Activated T-cell treated with anti-CD3 and anti-CD28 coated beads, Interleukin-2, amount 50 U/mL, for 4 hours (primary cell): ENCODE measurements at regions not wholly inside any gene's neighbourhood (a gene's known extent, or its start where the extent isn't known, plus 50 kb on each side); places are given as distances from the start of the nearest gene placed in this dataset.

Experiments
- ATAC-seq, 2 donors: fragments of 200-7000 bp; cut with Tn5 transposase; one replicate each; pipeline ENCODE4 v1.10.0; 2021
- DNase-seq: peaks from one replicate; pipeline ENCODE4 v3.0.0-alpha.2; 2020
- H3K27me3 Mint-ChIP-seq: one replicate; pipeline ENCODE4 v1.8.0; 2021; ENCODE audit warnings: low read depth, mixed read lengths
- H3K36me3 Mint-ChIP-seq: one replicate; pipeline ENCODE4 v1.8.0; 2022; ENCODE audit warnings: mixed read lengths; ENCODE audit not compliant: insufficient read depth
- H3K4me1 Mint-ChIP-seq: one replicate; pipeline ENCODE4 v1.8.0; 2021; ENCODE audit warnings: low read depth, mixed read lengths
- H3K4me3 Mint-ChIP-seq: one replicate; pipeline ENCODE4 v1.8.0; 2021; ENCODE audit warnings: mild to moderate bottlenecking, moderate library complexity, mixed read lengths
- H3K9me3 Mint-ChIP-seq: one replicate; pipeline ENCODE4 v1.8.0; 2021; ENCODE audit warnings: mixed read lengths

DNA sequence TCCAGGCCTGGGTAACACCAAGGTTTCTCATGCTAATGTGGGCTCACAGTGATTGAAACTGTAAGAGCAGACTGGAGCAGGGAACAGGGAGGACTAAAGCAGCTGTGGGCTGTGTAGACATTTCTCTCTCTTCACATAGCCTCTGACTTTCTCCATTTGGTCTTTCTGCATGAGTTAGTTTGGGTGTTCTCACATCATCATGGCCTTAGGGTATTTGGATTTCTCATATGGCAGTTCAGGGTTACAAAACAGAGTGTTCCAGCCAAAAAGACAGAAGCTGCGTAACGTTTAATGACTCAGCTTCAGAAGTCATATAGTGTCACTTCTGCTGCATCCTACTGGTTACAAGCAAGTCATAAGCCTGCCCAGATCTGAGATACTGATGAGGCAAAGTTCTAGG lies 52.0 kb upstream of the OSBPL8 start:
- no peak for ATAC-seq
- Mint-ChIP-seq H3K4me3 (no peak overlapping the region), H3K27me3 (peaks cover 4% of the 10 kb centered on the region), H3K9me3 (no peaks in the 10 kb centered on the region), H3K4me1 (no peaks in the 10 kb centered on the region), H3K36me3 (no peaks in the 10 kb centered on the region)
- no peak for DNase-seq

DNA sequence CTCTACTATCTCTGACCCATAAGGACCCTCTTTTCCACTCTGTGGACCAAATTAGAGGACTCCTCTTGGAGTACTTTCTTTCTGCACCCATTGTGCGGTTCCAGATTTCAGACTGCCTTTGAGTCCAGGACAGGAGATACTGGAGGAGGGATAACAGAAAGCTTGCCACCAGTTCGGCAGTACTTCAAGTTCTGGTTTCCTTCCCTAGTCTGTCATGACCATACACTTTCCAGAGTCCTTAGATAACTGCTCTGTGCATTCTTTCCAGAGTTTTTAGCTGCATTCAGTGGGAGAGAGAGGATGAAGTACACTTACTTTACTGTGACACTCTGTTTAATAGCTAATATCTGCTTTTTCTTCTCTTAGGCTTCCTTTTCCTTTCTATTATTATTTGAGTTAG lies 54.8 kb upstream of the OSBPL8 start:
- no peak for DNase-seq

DNA sequence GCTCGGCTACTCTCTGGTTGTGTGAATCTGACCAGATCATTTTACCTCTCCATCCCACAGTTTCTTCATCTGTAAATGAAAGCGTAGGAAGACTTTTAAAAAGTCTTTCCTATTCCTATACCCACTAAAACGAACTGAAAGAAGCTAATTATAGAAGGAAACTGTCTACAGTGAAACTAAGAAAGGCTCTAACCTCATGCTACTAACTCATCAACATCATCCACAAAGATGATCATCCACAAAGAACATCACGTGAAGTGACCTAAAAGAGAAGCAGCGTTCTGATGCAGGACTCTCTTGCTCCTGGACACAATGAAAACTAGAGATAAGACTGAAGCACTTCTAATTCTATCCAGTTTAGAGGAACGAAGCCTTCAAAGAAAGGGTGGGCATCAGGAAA lies 58.5 kb upstream of the OSBPL8 start:
- ATAC-seq (no peak), DNase-seq (no peak)
- H3K27me3 Mint-ChIP-seq, result peaks cover 3% of the 10 kb centered on the region
- no peak overlapping the region for H3K4me3 Mint-ChIP-seq
- H3K36me3 Mint-ChIP-seq, result no peaks in the 10 kb centered on the region
- no peaks in the 10 kb centered on the region for H3K9me3 Mint-ChIP-seq
- H3K4me1 Mint-ChIP-seq, result peaks cover 4% of the 10 kb centered on the region

More for the DNA sequence above, 54.8 kb upstream of the OSBPL8 start:
- no peaks in the 10 kb centered on the region for H3K36me3 Mint-ChIP-seq
- H3K4me3 Mint-ChIP-seq, result no peak overlapping the region
- peaks cover 3% of the 10 kb centered on the region for H3K27me3 Mint-ChIP-seq
- no peak for ATAC-seq
- H3K9me3 Mint-ChIP-seq, result no peaks in the 10 kb centered on the region
- no peaks in the 10 kb centered on the region for H3K4me1 Mint-ChIP-seq

DNA sequence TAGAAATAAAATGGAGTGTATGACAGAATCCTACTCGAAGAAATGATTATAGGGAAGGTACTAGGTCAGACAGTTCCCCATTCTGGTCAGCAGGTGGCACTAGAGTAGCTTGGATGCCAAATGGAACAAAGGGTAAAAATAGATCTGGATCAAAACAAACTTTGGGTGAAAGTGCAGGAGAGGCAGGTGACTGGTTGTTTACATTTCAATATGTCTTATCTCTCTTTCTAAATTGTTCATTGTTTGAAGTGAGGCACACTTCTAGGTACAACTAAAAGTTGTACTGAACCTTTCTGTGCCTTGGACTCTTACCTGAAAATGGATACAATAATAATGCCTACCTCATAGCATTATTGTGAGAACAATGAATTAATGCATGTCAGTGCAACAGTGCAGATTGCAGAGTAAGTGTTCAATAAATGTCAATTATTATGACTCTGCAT lies 62.0 kb upstream of the OSBPL8 start:
- Mint-ChIP-seq H3K4me1 (peaks cover 4% of the 10 kb centered on the region), H3K36me3 (no peaks in the 10 kb centered on the region), H3K4me3 (no peak overlapping the region), H3K9me3 (no peaks in the 10 kb centered on the region), H3K27me3 (no peaks in the 10 kb centered on the region)
- peak; percentile 64 for DNase-seq
- peak; percentile 72 to 80 for ATAC-seq

DNA sequence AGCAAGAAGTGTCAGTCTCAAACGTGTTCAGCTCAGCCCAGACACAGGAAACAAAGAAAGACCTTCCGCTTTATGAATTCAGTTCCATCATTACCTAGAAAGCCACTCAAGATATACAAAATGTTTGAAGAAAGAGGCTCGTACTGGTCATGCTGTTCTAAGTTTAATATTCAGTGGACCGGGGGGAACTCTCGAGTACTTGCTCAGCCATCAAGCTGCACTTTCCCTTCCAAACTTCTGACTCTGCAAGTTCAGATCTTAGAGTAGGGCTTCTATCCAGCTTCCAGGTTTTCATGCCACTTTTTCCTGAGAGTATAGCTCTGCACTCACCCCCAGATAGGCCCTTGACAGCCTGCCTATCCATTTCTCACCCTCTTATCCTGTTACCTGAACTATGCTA lies 62.8 kb upstream of the OSBPL8 start:
- DNase-seq, result no peak
- H3K36me3 Mint-ChIP-seq, result no peaks in the 10 kb centered on the region
- no peaks in the 10 kb centered on the region for H3K9me3 Mint-ChIP-seq
- no peak for ATAC-seq
- no peak overlapping the region for H3K4me3 Mint-ChIP-seq
- H3K27me3 Mint-ChIP-seq, result no peaks in the 10 kb centered on the region
- H3K4me1 Mint-ChIP-seq, result peaks cover 4% of the 10 kb centered on the region

DNA sequence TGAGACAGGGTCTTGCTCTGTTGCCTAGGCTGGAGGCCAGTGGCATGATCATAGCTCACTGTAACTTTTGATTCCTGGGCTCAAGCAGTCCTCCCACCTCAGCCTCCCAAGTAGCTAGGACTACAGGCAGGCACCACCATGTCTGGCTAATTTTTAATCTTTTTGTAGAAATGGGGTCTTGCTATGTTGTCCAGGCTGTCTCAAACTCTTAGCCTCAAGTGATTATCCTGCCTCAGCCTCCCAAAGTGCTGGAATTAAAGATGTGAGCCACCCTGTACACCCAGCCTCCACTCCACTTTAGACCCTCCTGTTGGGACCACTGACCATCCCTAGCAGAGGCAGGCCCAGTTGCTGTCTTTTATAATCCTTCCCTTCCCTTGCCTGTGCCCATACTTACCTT lies 63.3 kb upstream of the OSBPL8 start:
- no peak for DNase-seq
- Mint-ChIP-seq H3K36me3 (no peaks in the 10 kb centered on the region), H3K4me3 (no peak overlapping the region), H3K9me3 (no peaks in the 10 kb centered on the region), H3K4me1 (peaks cover 4% of the 10 kb centered on the region), H3K27me3 (no peaks in the 10 kb centered on the region)
- ATAC-seq, result no peak

DNA sequence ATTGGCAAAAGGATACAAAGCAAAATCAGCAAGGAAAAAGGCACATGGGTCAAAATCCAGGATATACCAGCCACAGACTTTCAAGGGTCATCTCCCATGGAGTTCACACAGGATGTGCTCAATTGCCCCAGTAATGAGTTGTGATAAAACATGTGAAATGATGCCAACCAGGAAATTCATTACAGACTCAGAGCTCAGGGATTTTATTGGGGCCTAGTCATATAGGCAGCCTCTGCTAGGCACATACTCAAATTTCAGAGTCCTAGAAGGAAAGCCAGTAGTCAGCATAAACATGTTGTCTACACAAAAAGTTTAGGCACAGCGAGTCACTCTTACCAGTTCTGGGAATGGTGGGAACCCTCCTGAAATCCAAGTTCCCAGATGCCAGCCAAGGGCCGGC lies 64.4 kb upstream of the OSBPL8 start:
- H3K27me3 Mint-ChIP-seq, result no peaks in the 10 kb centered on the region
- no peaks in the 10 kb centered on the region for H3K9me3 Mint-ChIP-seq
- H3K4me1 Mint-ChIP-seq, result peaks cover 4% of the 10 kb centered on the region
- no peak overlapping the region for H3K4me3 Mint-ChIP-seq
- no peaks in the 10 kb centered on the region for H3K36me3 Mint-ChIP-seq
- ATAC-seq (no peak), DNase-seq (no peak)

DNA sequence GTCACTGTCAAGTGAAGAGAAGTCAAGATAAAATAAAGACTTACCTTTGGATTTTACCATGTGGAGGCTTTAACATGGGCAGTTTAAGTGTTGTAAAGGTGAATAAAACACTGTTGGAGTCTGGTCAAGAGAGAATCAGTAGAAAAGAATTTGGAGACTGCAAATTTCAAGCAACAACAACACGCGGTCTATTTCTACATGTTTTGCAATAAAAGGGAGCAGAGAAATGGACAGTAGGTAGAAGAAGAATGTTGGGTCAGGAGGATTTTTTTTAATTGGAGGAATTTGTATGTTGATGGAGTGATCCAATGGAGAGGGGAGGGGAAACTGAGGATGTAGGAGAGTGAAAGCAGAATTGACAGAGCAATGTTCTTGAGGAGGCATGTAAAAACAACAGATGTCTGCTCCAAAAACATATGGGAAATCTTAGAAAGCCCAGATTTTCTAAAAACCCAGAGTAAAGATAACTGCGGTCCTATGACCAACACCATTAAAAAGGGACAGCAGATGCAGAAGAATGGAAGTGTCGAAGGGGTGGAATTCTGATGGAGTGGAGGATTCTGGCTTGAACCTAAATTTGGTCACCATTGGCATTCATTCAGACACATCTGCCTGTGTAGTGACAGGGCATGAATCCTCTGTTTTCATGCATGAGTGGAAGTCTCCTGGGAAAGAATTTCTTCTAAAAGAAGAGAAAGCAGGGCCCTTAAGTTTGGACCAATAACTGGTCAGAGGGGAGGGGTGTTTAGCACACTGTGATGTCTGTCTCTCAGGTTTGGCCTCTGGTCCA lies 68.0 kb upstream of the OSBPL8 start:
- no peaks in the 10 kb centered on the region for H3K36me3 Mint-ChIP-seq
- ATAC-seq, result no peak

DNA sequence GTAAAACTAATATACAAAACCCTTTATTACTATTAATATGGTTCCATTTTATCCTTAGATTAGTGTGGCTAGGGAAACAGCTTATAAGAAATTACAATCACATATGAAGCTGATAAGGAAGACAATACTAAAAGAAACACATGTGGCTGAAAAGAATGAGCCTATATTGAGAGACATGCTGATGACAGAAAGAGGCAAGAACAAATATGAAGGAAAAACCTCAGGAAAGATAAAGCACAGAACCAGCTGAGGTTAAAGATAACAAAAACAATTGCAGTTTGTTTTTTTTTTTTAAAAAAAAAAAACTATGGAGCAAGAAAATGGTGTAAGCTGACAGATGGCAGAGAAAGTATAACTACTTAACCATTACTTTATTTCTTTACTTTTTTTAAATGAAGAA lies 69.2 kb upstream of the OSBPL8 start:
- no peaks in the 10 kb centered on the region for H3K4me1 Mint-ChIP-seq
- ATAC-seq (no peak), DNase-seq (no peak)
- H3K4me3 Mint-ChIP-seq, result no peak overlapping the region
- no peaks in the 10 kb centered on the region for H3K9me3 Mint-ChIP-seq
- no peaks in the 10 kb centered on the region for H3K27me3 Mint-ChIP-seq
- H3K36me3 Mint-ChIP-seq, result no peaks in the 10 kb centered on the region

More for the DNA sequence above, 68.0 kb upstream of the OSBPL8 start:
- Mint-ChIP-seq H3K4me3 (no peak overlapping the region), H3K9me3 (no peaks in the 10 kb centered on the region), H3K27me3 (no peaks in the 10 kb centered on the region), H3K4me1 (no peaks in the 10 kb centered on the region)
- DNase-seq, result no peak

DNA sequence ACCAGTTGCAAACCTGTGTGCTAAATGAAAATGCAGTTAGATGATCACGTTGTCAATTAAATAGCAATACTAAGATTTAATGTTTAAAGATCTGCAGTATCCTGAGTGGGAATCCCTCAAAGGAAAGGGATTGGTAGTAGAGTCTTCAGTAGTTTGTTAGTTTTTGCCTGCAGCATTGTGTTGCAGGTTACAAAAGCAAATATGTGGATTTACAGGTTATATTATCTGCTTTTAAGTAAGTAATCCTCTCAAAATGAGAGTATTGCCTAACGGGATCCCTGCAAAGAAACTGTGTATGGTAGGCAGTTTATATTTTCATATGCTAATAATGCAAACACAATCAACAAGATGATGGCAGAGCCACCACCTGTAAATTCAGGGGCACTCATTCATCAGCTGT lies 72.2 kb upstream of the OSBPL8 start:
- Mint-ChIP-seq H3K4me1 (peaks cover 2% of the 10 kb centered on the region), H3K9me3 (no peaks in the 10 kb centered on the region), H3K27me3 (peaks cover 2% of the 10 kb centered on the region), H3K36me3 (no peaks in the 10 kb centered on the region), H3K4me3 (no peak overlapping the region)
- DNase-seq, result no peak
- no peak for ATAC-seq

DNA sequence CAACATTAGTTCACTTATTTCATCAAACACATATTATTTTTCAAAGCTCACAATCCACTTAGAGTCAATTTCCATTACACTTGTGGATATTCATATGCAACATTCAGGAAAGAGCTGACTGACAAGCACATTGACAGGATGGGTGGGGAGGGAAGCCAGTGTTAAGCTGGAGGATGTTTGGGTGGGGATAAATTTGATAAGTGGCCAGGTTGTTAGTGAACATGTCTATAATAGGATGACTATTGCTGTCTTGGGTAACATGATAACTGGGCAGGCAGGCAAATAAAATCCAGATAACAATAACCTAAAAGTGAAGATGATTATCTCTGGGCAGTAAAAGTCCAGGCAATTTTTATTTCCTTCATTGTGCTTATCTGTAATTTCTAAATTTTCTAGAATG lies 73.8 kb upstream of the OSBPL8 start:
- Mint-ChIP-seq H3K27me3 (peaks cover 2% of the 10 kb centered on the region), H3K4me1 (peaks cover 2% of the 10 kb centered on the region), H3K4me3 (no peak overlapping the region), H3K36me3 (no peaks in the 10 kb centered on the region), H3K9me3 (no peaks in the 10 kb centered on the region)
- ATAC-seq, result no peak
- DNase-seq, result no peak

DNA sequence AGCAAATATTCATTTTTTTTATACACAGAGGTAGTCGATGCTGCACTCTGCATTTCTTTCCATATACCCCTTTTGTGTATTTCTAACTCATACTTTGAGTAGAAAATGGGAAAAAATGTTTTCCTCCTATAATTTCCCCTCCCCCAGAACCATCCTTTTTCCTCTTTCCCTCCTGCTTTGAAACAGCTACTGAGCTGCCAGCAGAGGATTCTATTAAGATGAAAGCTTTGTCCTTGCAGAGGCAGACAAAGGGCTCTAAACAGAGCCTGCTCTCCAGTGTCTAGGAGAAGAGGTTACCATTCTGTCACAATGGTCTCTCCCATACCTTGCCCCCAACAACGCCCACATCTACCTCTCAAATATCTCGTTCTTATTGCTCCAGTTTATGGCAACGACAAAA lies 74.6 kb upstream of the OSBPL8 start:
- H3K27me3 Mint-ChIP-seq, result peaks cover 2% of the 10 kb centered on the region
- peaks cover 2% of the 10 kb centered on the region for H3K4me1 Mint-ChIP-seq
- DNase-seq (no peak), ATAC-seq (no peak)
- H3K4me3 Mint-ChIP-seq, result no peak overlapping the region
- H3K36me3 Mint-ChIP-seq, result no peaks in the 10 kb centered on the region
- H3K9me3 Mint-ChIP-seq, result no peaks in the 10 kb centered on the region

DNA sequence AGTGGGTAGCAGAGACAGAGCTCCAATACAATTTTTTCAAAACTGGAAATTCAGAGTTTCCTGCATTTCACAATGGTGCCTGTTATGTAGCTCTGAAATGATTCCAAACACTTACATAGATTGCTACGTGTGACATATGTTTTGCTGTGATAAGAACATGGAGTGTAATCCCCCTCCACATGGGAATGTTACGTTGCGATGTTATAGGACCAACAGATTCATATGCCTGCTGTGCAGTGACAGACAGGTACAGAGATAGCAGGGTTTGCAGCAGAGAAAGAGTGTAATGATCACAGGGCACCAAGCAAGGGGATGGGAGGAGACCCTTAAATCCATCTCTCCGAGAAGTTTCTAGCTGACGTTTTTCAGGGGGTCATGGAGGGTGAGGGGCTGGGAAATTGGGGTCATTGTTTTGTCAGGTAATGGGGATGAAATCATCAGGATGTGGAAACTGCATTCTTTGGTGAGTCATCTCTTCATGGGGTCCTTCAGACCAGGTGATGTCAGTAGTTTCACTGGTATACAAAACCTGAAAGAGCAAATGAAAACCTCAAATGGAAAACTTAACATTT lies 76.6 kb upstream of the OSBPL8 start:
- Mint-ChIP-seq H3K36me3 (no peaks in the 10 kb centered on the region), H3K4me3 (no peak overlapping the region), H3K9me3 (no peaks in the 10 kb centered on the region), H3K27me3 (peaks cover 2% of the 10 kb centered on the region), H3K4me1 (peaks cover 2% of the 10 kb centered on the region)
- ATAC-seq (no peak), DNase-seq (no peak)

DNA sequence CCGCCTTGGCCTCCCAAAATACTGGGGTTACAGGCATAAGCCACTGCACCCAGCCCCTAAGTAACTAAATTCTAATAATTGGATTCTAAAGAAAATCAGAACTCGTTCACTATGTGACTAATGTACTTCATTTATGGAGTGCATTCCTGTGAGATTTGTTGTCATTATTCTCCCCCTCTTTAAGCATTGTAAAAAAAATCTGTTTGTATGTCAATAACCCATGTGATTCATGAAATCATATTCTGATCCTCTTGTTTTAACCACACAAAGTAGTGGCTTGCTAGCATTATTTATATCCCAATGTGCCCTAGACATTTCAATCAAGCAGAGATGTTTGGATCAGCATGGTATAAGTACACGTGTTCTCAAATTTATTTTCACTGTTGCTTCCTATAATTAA lies 78.2 kb upstream of the OSBPL8 start:
- Mint-ChIP-seq H3K4me3 (no peak overlapping the region), H3K4me1 (peaks cover 2% of the 10 kb centered on the region), H3K9me3 (no peaks in the 10 kb centered on the region), H3K27me3 (peaks cover 2% of the 10 kb centered on the region), H3K36me3 (no peaks in the 10 kb centered on the region)
- ATAC-seq, result no peak
- no peak for DNase-seq

DNA sequence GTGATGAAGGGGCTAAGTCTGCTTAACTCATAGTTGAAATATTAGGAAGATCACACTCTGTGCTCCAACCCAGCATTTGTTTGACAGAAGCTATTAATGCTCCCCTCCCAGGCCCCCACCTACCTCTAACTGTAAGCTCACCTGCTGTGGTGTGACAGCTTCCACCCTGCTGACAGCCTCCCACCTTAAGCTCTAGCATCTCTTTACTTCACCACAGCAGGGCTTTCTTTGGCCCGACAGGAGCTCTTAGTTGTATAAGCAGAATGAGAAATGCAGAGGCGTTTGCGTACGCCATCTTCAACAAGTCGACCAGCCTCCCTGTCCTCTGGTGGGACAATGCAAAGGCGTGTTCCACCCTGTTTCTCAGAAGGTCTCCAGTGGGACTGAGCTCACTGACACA lies 80.1 kb upstream of the OSBPL8 start:
- Mint-ChIP-seq H3K27me3 (peaks cover 2% of the 10 kb centered on the region), H3K36me3 (no peaks in the 10 kb centered on the region), H3K4me1 (peaks cover 2% of the 10 kb centered on the region), H3K9me3 (no peaks in the 10 kb centered on the region), H3K4me3 (no peak overlapping the region)
- ATAC-seq (no peak), DNase-seq (no peak)
